Endothelial cell of umbilical vein (primary cell): ENCODE measurements at regions not wholly inside any gene's neighbourhood (a gene's known extent, or its start where the extent isn't known, plus 50 kb on each side); places are given as distances from the start of the nearest gene placed in this dataset.

ENCODE experiments used
- BruUV-seq: library from RNA; stranded (reverse); fragments of 400-500 nt; replicated peaks from 2 replicates; lab custom pipeline; 2021; lab: Mats Ljungman, UMichigan
- CTCF ChIA-PET: fragments of 300-600, 350-600 bp; sonication (Branson Sonifier 250); formaldehyde crosslinking; loops from one replicate; lab custom pipeline; 2021; ENCODE audit warnings: antibody characterized with exemption, inconsistent platforms; lab: Charles Lee
- POLR2A ChIA-PET: fragments of 300-600, 350-600 bp; sonication (Branson Sonifier 250); formaldehyde crosslinking; loops from one replicate; lab custom pipeline; 2021; ENCODE audit warnings: antibody characterized with exemption, inconsistent platforms; lab: Charles Lee
- DNase-seq: peaks from one replicate; pipeline ENCODE4 v3.0.0-alpha.2; 2011; ENCODE audit warnings: low read depth, low spot score
- FAIRE-seq: peaks from 2 replicates; lab custom pipeline; 2011; peaks lifted over from hg19 to GRCh38; lab: Jason Lieb, UNC
- H2AFZ ChIP-seq: 2 replicates; pipeline ENCODE4 v1.6.0; 2012; ENCODE audit warnings: low read depth, low read length, control low read depth, inconsistent platforms
- H3K27ac ChIP-seq: 2 replicates; pipeline ENCODE4 v1.5.1; 2011; ENCODE audit warnings: low read depth, mild to moderate bottlenecking, control low read depth, low read length, moderate library complexity; ENCODE audit not compliant: insufficient read depth
- H3K27me3 ChIP-seq, 2 experiments: 2 replicates each; pipeline versions ENCODE4 v1.6.0 to v1.6.1; 2011; ENCODE audit warnings: low read length in 2 of 2, mixed read lengths in 1 of 2; ENCODE audit not compliant: control insufficient read depth in 2 of 2, insufficient read depth in 2 of 2
- H3K36me3 ChIP-seq, 2 experiments: 2 replicates in 1 of 2; 3 replicates in 1 of 2; pipeline ENCODE4 v1.5.1; 2011; ENCODE audit warnings: low read length in 2 of 2, mild to moderate bottlenecking in 1 of 2, moderate library complexity in 1 of 2; ENCODE audit not compliant: control insufficient read depth in 2 of 2, insufficient read depth in 2 of 2; ENCODE audit errors: extremely low read depth in 1 of 2
- H3K4me1 ChIP-seq: 3 replicates; pipeline ENCODE4 v1.5.1; 2011; ENCODE audit warnings: mild to moderate bottlenecking, low read length; ENCODE audit not compliant: control insufficient read depth, insufficient read depth; ENCODE audit errors: extremely low read depth
- H3K4me2 ChIP-seq: 2 replicates; pipeline ENCODE4 v1.6.1; 2011; ENCODE audit warnings: low read length, control low read depth, mixed read lengths; ENCODE audit not compliant: insufficient read depth
- H3K4me3 ChIP-seq, 3 experiments: fragments of 200-600 bp in 1 of 3; sonication (generic), shearing (Covaris generic) in 1 of 3; replicated peaks in 1 of 3; 2 replicates each; pipeline ENCODE4 v1.5.1; 2011 to 2016; ENCODE audit warnings: control low read depth in 3 of 3, low read length in 3 of 3, mild to moderate bottlenecking in 2 of 3, inconsistent platforms in 1 of 3, low read depth in 1 of 3, moderate library complexity in 1 of 3; ENCODE audit not compliant: insufficient read depth in 1 of 3
- H3K79me2 ChIP-seq: 2 replicates; pipeline ENCODE4 v1.6.0; 2012; ENCODE audit warnings: low read length, inconsistent platforms; ENCODE audit not compliant: control insufficient read depth, insufficient read depth
- H3K9ac ChIP-seq: replicated peaks from 2 replicates; pipeline ENCODE3; 2011; ENCODE audit warnings: low read length, control low read depth; ENCODE audit not compliant: insufficient read depth; ENCODE audit errors: extremely low read depth
- H3K9me1 ChIP-seq: replicated peaks from 3 replicates; pipeline ENCODE4 v1.6.0; 2011; ENCODE audit warnings: mild to moderate bottlenecking, low read length; ENCODE audit not compliant: control insufficient read depth, insufficient read depth; ENCODE audit errors: extremely low read depth
- H3K9me3 ChIP-seq: replicated peaks from 2 replicates; pipeline ENCODE4 v1.5.1; 2012; ENCODE audit warnings: low read length, inconsistent platforms; ENCODE audit not compliant: control insufficient read depth, insufficient read depth
- H4K20me1 ChIP-seq: replicated peaks from 2 replicates; pipeline ENCODE3; 2011; ENCODE audit warnings: mild to moderate bottlenecking, low read length; ENCODE audit not compliant: control insufficient read depth, insufficient read depth; ENCODE audit errors: extremely low read depth
- EZH2 ChIP-seq: IDR thresholded peaks from 2 replicates; pipeline ENCODE4 v1.6.1; 2012; ENCODE audit warnings: borderline replicate concordance, low read depth, mild to moderate bottlenecking, moderate library complexity, low read length, inconsistent platforms; ENCODE audit not compliant: severe bottlenecking
- FOS ChIP-seq: IDR thresholded peaks from 2 replicates; pipeline ENCODE4 v1.6.1; 2011; ENCODE audit warnings: mild to moderate bottlenecking, low read length, moderate library complexity, borderline replicate concordance; ENCODE audit not compliant: insufficient read depth
- GATA2 ChIP-seq: IDR thresholded peaks from 2 replicates; pipeline ENCODE4 v1.7.0; 2011; ENCODE audit warnings: low read depth, mild to moderate bottlenecking, moderate library complexity, mixed read lengths, low read length; ENCODE audit not compliant: insufficient read length, insufficient read depth
- JUN ChIP-seq: IDR thresholded peaks from 2 replicates; pipeline ENCODE4 v1.6.1; 2011; ENCODE audit warnings: borderline replicate concordance, low read depth; ENCODE audit not compliant: insufficient read length, insufficient read depth
- MYC ChIP-seq: IDR thresholded peaks from one replicate; pipeline ENCODE4 v1.6.1; 2011; ENCODE audit warnings: mild to moderate bottlenecking, low read depth, low read length
- POLR2A ChIP-seq: IDR thresholded peaks from 2 replicates; pipeline ENCODE4 v1.6.1; 2012; ENCODE audit warnings: low read depth, mild to moderate bottlenecking, control low read depth, low read length
- POLR2AphosphoS5 ChIP-seq: IDR thresholded peaks from 2 replicates; pipeline ENCODE4 v1.6.1; 2012; ENCODE audit warnings: low read depth, mild to moderate bottlenecking, control low read depth, low read length, moderate library complexity; ENCODE audit not compliant: insufficient read depth
- dilution Hi-C: fragments of 300-500 bp; cut with MboI; formaldehyde crosslinking; loops from one replicate; pipeline ENCODE4 v1.15.0; 2019; ENCODE audit warnings: low sequenced_read_pairs; ENCODE audit not compliant: extremely low pct_ligation_motif_present
- intact Hi-C: fragments of 100-400 bp; cut with micrococcal nuclease; formaldehyde crosslinking; loops from one replicate; pipeline ENCODE4 v1.10.0; 2022
- TF ChIP-seq, protein P1 (sequence below): IDR thresholded peaks from 2 replicates; pipeline ENCODE4 v1.6.1; 2011; ENCODE audit not compliant: insufficient read depth, insufficient read length

DNA sequence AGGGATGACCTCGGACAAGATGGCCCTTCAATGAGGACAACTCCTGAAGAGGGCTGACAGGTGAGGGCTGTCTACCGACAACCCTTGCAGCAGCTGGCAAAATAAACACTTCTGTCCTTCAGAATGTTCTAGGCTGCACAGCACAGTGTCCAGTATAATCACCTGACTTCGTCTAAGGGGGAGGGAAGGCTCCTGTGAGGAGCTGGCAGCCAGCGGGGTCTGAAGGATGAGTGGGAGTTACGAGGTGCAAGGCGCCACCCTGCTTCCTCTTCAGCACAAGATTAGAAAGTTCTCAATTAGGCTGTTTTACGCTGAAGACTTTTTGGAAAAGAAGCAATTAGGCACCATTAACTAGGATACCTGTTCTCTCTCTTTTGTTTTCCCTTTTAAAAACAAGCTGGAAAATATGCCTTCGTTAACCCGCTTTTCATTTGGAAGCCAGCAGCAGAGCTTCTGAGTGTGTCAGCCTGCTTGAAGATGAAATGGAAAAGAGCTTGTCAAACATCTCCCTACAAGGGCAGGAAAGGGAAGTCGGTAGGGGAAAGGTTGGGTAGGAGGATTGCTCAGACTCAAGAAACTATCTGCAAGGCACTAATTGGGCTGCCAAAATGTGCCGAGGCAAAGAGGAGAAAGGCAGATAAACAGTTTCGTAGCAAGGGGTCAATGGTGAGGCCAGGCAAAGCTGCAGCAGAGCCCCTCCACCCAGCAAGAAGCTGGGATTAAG, 592.2 kb upstream of the CADM1 start:
- Histone ChIP-seq H4K20me1 (no peaks in the 10 kb centered on the region), H3K4me3 (no peak overlapping the region), H3K4me2 (no peak overlapping the region), H3K9me1 (no peaks in the 10 kb centered on the region), H3K9ac (no peak overlapping the region), H3K4me1 (no peaks in the 10 kb centered on the region), H3K27ac (no peak overlapping the region), H3K9me3 (peaks cover 2% of the 10 kb centered on the region), H3K79me2 (no peaks in the 10 kb centered on the region), H3K27me3 (no peaks in the 10 kb centered on the region), H2AFZ (no peak overlapping the region), H3K36me3 (no peaks in the 10 kb centered on the region)
- no peak for TF ChIP-seq EZH2
- no peak for TF ChIP-seq FOS
- no peak for TF ChIP-seq JUN
- no peak for TF ChIP-seq POLR2A
- CTCF ChIA-PET, result no interaction called here
- DNase-seq (no peak), FAIRE-seq (no peak)
- BruUV-seq, result no TSS peak
- POLR2A ChIA-PET, result no interaction called here
- dilution Hi-C loops, result no loop called here
- intact Hi-C loops, result no loop called here

DNA sequence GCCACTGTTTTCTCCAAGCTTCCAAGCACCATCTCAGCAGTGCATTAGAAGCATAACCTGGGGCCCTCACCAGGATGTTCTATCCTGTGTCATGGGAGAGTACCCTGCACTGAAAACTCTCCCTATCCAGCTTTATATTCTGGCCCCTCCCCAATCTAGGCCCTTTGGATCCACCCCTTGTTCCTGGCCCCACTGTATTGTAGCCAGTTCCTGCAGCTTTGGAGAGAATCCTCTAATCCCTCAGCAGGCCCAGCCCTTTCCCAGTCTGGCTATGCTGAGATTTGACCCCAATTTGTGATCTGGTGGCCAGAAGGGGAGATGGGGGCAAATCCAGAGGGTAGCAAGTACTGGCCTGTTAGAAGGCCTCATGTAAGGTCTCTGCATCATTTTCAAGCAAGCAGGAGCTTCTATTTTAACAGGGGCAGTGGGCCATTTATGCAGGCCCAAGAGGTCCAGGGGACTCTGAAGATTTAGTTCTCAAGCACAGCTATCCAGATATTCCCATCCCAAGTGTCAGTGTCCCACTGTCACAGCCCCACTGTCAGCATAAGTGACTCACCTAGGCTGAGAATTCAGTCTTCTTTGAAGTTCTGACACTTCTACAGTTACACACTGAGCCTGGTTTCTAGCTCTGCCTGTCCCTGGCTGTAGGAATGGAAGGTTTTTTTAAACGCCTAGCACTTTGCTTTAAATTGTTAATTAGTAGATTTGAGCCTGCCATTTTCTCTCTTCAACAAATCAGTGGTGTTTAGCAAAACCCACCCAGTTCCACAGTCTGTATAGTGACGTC, 589.5 kb upstream of the CADM1 start:
- POLR2A ChIA-PET, result no interaction called here
- Histone ChIP-seq H3K79me2 (no peaks in the 10 kb centered on the region), H3K4me1 (no peaks in the 10 kb centered on the region), H3K9ac (no peak overlapping the region), H3K36me3 (no peaks in the 10 kb centered on the region), H3K4me2 (no peak overlapping the region), H3K9me3 (peaks cover 2% of the 10 kb centered on the region), H2AFZ (no peak overlapping the region), H3K27ac (no peak overlapping the region), H4K20me1 (no peaks in the 10 kb centered on the region), H3K27me3 (no peaks in the 10 kb centered on the region), H3K4me3 (no peak overlapping the region), H3K9me1 (no peaks in the 10 kb centered on the region)
- FAIRE-seq, result no peak
- dilution Hi-C loops, result no loop called here
- intact Hi-C loops, result no loop called here
- no peak for DNase-seq
- no peak for TF ChIP-seq MYC
- TF ChIP-seq EZH2, result no peak
- no peak for TF ChIP-seq POLR2AphosphoS5
- TF ChIP-seq, protein P1, sequence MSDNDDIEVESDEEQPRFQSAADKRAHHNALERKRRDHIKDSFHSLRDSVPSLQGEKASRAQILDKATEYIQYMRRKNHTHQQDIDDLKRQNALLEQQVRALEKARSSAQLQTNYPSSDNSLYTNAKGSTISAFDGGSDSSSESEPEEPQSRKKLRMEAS, result no peak
- TF ChIP-seq POLR2A, result no peak
- TF ChIP-seq GATA2, result no peak
- CTCF ChIA-PET, result no interaction called here
- no TSS peak for BruUV-seq
